ENCODE measurements at regions not wholly inside any gene's neighbourhood (a gene's known extent, or its start where the extent isn't known, plus 50 kb on each side); places are given as distances from the start of the nearest gene placed in this dataset.

DNA sequence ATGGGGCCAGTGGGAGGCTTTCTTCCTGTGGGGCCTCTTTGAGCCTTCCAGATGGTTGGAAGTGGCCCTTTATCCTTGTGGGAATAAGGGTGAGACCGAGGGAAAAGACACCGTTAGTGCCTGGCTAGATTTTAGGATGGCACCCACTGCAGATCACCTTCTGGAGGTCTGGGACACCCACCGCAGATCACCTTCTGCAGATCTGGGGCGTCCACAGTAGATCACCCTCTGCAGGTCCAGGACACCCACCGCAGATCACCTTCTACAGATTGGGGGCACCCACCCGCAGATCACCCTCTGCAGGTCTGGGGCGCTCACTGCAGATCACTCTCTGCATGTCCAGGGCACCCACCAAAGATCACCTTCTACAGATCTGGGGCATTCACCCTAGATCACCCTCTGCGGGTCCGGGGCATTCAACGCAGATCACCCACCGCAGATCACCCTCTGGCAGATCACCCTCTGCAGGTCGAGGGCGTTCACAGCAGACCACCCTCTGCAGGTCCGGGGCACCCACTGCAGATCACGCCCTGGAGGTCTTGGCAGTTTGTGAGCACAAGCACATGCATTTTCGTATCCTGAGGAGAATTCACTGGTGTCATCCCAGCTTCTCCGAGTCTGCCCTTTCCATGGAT, 153.4 kb upstream of the TSHZ3 start:
- BruUV-seq (replicated peaks): no TSS peak

More for the DNA sequence above, 153.4 kb upstream of the TSHZ3 start:
- no peak overlapping the region for H3K4me3 ChIP-seq (replicated peaks in 1 of 3; ENCODE audit: insufficient read depth in 1 of 3, low read depth in 2 of 3, low read length in 3 of 3)
- DNase-seq (ENCODE audit: low spot score) (no peak), FAIRE-seq (no peak), ATAC-seq (no peak)
- 29% methylated on average over 2 of the region's 17 CpGs for WGBS (ENCODE audit: low lambda C conversion rate)
- H3K4me2 ChIP-seq (ENCODE audit: low read depth, low read length): no peak overlapping the region
- H3K36me3 ChIP-seq (replicated peaks in 1 of 2; ENCODE audit: control insufficient read depth in 1 of 2, insufficient read depth in 2 of 2, low read length in 2 of 2): no peaks in the 10 kb centered on the region
- H3K27ac ChIP-seq (ENCODE audit: extremely low read length, insufficient read depth, low read length): no peak overlapping the region
- H3K27me3 ChIP-seq (ENCODE audit: control insufficient read depth in 1 of 2, insufficient read depth in 2 of 2, low read length in 2 of 2): no peaks in the 10 kb centered on the region
- ChIA-PET POLR2A (no interaction called here), CTCF (ENCODE audit: low intra/inter-chr PET ratio, low total read pairs) (no interaction called here)
- no peak for TF ChIP-seq ZNF703 (CRISPR knock-in tag; IDR thresholded peaks at IDR 0.05; ENCODE audit: borderline replicate concordance)
- no peak for TF ChIP-seq NFIC (IDR thresholded peaks at IDR 0.05; ENCODE audit: low read length)
- TF ChIP-seq, protein P1, sequence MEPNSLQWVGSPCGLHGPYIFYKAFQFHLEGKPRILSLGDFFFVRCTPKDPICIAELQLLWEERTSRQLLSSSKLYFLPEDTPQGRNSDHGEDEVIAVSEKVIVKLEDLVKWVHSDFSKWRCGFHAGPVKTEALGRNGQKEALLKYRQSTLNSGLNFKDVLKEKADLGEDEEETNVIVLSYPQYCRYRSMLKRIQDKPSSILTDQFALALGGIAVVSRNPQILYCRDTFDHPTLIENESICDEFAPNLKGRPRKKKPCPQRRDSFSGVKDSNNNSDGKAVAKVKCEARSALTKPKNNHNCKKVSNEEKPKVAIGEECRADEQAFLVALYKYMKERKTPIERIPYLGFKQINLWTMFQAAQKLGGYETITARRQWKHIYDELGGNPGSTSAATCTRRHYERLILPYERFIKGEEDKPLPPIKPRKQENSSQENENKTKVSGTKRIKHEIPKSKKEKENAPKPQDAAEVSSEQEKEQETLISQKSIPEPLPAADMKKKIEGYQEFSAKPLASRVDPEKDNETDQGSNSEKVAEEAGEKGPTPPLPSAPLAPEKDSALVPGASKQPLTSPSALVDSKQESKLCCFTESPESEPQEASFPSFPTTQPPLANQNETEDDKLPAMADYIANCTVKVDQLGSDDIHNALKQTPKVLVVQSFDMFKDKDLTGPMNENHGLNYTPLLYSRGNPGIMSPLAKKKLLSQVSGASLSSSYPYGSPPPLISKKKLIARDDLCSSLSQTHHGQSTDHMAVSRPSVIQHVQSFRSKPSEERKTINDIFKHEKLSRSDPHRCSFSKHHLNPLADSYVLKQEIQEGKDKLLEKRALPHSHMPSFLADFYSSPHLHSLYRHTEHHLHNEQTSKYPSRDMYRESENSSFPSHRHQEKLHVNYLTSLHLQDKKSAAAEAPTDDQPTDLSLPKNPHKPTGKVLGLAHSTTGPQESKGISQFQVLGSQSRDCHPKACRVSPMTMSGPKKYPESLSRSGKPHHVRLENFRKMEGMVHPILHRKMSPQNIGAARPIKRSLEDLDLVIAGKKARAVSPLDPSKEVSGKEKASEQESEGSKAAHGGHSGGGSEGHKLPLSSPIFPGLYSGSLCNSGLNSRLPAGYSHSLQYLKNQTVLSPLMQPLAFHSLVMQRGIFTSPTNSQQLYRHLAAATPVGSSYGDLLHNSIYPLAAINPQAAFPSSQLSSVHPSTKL (CRISPR knock-in tag; IDR thresholded peaks at IDR 0.05): no peak
- TF ChIP-seq ZNF883 (CRISPR knock-in tag; IDR thresholded peaks at IDR 0.05; ENCODE audit: not compliant biosample characterization): no peak
- intact Hi-C loops (cut with micrococcal nuclease; ENCODE audit: unreplicated experiment) (no loop called here), in situ Hi-C loops (cut with HindIII; ENCODE audit: extremely low pct_ligation_motif_present, low pct_unique_long_range_greater_than_20kb) (no loop called here)
- H3K79me2 ChIP-seq (ENCODE audit: insufficient read depth, low read length): no peaks in the 10 kb centered on the region
- no peak overlapping the region for H3K9ac ChIP-seq (ENCODE audit: insufficient read depth, low read depth, low read length)
- no peaks in the 10 kb centered on the region for H3K4me1 ChIP-seq (ENCODE audit: insufficient read depth, low read length)
- H2AFZ ChIP-seq (ENCODE audit: low read length): no peak overlapping the region
- no peaks in the 10 kb centered on the region for H4K20me1 ChIP-seq (ENCODE audit: insufficient read depth, low read length)
- peaks cover 83% of the 10 kb centered on the region for H3K9me3 ChIP-seq (ENCODE audit: low read length)

Data from HepG2 (cell line).